Mammary epithelial cell (primary cell): ENCODE measurements at regions not wholly inside any gene's neighbourhood (a gene's known extent, or its start where the extent isn't known, plus 50 kb on each side); places are given as distances from the start of the nearest gene placed in this dataset.

Experiments used
- EZH2 ChIP-seq: IDR thresholded peaks from 2 replicates; pipeline ENCODE4 v1.6.1; 2012; ENCODE audit warnings: low read length, inconsistent platforms, borderline replicate concordance
- TF ChIP-seq, protein P1 (sequence below), 2 donors: IDR thresholded peaks in 1 of 2; conservative IDR thresholded peaks in 1 of 2; 2 replicates each; pipeline ENCODE4 v1.5.1; 2011 to 2012; ENCODE audit warnings: inconsistent platforms in 2 of 2, low read length in 2 of 2, mild to moderate bottlenecking in 2 of 2, control low read depth in 1 of 2, low read depth in 1 of 2; ENCODE audit not compliant: insufficient read depth in 1 of 2; ENCODE audit errors: extremely low read depth in 1 of 2

DNA sequence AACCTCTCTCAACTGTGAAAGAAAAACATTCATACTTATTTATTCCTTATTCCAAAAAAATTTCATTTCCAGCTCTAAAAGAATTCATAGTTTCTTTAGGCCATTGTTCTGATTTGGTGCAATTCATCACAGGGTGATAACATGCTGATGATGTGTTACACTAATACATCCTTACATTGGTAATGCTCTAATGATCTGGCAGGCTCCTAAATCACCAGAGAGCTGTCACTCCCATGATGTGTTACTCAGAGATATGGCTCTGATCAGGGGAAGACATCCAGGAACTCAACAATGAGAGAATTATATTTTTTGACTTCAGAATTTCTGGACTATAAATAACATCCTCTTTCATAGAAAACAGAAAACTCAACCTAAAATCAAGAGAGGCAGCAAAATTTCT lies 209.3 kb downstream of the CHD9NB start:
- TF ChIP-seq, protein P1, sequence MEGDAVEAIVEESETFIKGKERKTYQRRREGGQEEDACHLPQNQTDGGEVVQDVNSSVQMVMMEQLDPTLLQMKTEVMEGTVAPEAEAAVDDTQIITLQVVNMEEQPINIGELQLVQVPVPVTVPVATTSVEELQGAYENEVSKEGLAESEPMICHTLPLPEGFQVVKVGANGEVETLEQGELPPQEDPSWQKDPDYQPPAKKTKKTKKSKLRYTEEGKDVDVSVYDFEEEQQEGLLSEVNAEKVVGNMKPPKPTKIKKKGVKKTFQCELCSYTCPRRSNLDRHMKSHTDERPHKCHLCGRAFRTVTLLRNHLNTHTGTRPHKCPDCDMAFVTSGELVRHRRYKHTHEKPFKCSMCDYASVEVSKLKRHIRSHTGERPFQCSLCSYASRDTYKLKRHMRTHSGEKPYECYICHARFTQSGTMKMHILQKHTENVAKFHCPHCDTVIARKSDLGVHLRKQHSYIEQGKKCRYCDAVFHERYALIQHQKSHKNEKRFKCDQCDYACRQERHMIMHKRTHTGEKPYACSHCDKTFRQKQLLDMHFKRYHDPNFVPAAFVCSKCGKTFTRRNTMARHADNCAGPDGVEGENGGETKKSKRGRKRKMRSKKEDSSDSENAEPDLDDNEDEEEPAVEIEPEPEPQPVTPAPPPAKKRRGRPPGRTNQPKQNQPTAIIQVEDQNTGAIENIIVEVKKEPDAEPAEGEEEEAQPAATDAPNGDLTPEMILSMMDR (conservative IDR thresholded peaks at IDR 0.05 in 1 of 2, IDR thresholded peaks at IDR 0.05 in 1 of 2; ENCODE audit: extremely low read depth in 1 of 2, insufficient read depth in 1 of 2, low read depth in 1 of 2, low read length in 2 of 2), result no peak
- TF ChIP-seq EZH2, result no peak
